Neural crest cell (in vitro differentiated cells): ENCODE measurements at regions not wholly inside any gene's neighbourhood (a gene's known extent, or its start where the extent isn't known, plus 50 kb on each side); places are given as distances from the start of the nearest gene placed in this dataset.
"Not testable (repeated sequence)": the region's sequence is repeated elsewhere in the genome, so short reads cannot be mapped to it uniquely, and the experiment has no call there.

Experiments used
- DNase-seq: peaks from one replicate; pipeline ENCODE4 v3.0.0; 2021; ENCODE audit warnings: low read depth, mixed read lengths, low spot score
- H3K27ac Mint-ChIP-seq: one replicate; pipeline ENCODE4 v1.8.0; 2021; ENCODE audit warnings: mild to moderate bottlenecking, mixed read lengths; ENCODE audit not compliant: unreplicated experiment
- H3K27me3 Mint-ChIP-seq: 2 replicates; pipeline ENCODE4 v1.8.0; 2021; ENCODE audit warnings: low read depth, mild to moderate bottlenecking, mixed read lengths
- H3K36me3 Mint-ChIP-seq: 2 replicates; pipeline ENCODE4 v1.8.0; 2021; ENCODE audit warnings: low read depth, mild to moderate bottlenecking, mixed read lengths
- H3K4me1 Mint-ChIP-seq: 2 replicates; pipeline ENCODE4 v1.8.0; 2021; ENCODE audit warnings: mixed read lengths
- H3K4me3 Mint-ChIP-seq: one replicate; pipeline ENCODE4 v1.8.0; 2021; ENCODE audit warnings: mild to moderate bottlenecking, mixed read lengths
- H3K9me3 Mint-ChIP-seq: 2 replicates; pipeline ENCODE4 v1.8.0; 2021; ENCODE audit warnings: mixed read lengths
- TF ChIP-seq, protein P1 (sequence below): fragments of 200-600 bp; sonication (generic); conservative IDR thresholded peaks from 2 replicates; pipeline ENCODE4 v1.5.0; 2021; ENCODE audit warnings: antibody characterized with exemption, mild to moderate bottlenecking

DNA sequence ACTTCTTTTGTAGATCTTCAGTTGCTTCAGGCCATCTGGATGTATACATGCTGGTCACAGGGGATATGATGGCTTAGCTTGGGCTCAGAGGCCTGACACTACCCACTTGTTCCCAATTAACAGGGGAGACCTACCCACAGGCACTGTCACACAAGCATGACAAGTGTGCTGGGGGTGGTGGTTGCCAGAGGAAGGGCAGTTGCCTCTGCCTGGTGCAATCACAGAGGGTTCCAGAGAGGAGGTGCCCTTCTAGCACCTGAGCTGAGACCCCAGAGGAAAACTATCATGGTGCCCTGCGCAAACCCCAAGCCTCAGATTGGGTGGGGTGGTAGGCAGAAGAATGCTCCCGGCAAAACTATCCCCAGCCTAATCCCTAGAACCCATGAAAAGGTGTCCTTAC, 65.6 kb upstream of the NANOS1 start:
- no peak for DNase-seq
- Mint-ChIP-seq H3K36me3 (no peaks in the 10 kb centered on the region), H3K27me3 (no peaks in the 10 kb centered on the region), H3K4me1 (peaks cover 18% of the 10 kb centered on the region), H3K27ac (peak overlapping the region; percentile 45), H3K4me3 (no peak overlapping the region), H3K9me3 (no peaks in the 10 kb centered on the region)
- TF ChIP-seq, protein P1, sequence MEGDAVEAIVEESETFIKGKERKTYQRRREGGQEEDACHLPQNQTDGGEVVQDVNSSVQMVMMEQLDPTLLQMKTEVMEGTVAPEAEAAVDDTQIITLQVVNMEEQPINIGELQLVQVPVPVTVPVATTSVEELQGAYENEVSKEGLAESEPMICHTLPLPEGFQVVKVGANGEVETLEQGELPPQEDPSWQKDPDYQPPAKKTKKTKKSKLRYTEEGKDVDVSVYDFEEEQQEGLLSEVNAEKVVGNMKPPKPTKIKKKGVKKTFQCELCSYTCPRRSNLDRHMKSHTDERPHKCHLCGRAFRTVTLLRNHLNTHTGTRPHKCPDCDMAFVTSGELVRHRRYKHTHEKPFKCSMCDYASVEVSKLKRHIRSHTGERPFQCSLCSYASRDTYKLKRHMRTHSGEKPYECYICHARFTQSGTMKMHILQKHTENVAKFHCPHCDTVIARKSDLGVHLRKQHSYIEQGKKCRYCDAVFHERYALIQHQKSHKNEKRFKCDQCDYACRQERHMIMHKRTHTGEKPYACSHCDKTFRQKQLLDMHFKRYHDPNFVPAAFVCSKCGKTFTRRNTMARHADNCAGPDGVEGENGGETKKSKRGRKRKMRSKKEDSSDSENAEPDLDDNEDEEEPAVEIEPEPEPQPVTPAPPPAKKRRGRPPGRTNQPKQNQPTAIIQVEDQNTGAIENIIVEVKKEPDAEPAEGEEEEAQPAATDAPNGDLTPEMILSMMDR = no peak

- H3K27ac Mint-ChIP-seq, DNase-seq, H3K9me3 Mint-ChIP-seq, H3K27me3 Mint-ChIP-seq, H3K36me3 Mint-ChIP-seq, H3K4me3 Mint-ChIP-seq: not testable (repeated sequence)
- H3K4me1 Mint-ChIP-seq = peaks cover 12% of the 10 kb centered on the region
Observed at GRCh38 chr10:118964476-118964875, 65.0 kb upstream of the NANOS1 start.

DNA sequence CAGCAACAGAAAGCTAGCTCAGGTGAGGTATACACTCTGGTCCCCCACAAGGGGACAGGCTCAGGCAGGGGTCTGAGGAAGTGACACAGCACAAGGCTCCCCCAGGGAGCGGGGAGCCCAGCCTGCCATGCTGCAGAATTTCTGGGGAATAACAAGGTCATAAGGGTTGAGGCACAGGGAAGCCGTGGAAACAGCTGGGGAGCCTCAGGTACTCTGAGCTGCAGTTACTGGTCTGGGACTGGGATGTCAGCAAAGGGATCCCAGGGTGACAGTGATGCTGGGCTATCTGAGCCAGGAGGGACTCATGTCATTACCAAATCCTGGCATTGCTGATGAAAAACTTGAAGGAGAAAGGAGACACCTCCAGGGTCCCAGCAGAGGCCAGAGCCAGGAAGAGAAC, 64.4 kb upstream of the NANOS1 start:
- Mint-ChIP-seq H3K36me3 (no peaks in the 10 kb centered on the region), H3K27ac (no peak overlapping the region), H3K4me3 (no peak overlapping the region), H3K4me1 (peaks cover 11% of the 10 kb centered on the region), H3K9me3 (no peaks in the 10 kb centered on the region), H3K27me3 (no peaks in the 10 kb centered on the region)
- TF ChIP-seq, protein P1 = no peak
- DNase-seq = no peak

- no peaks in the 10 kb centered on the region for H3K9me3 Mint-ChIP-seq
- H3K4me3 Mint-ChIP-seq = no peak overlapping the region
- no peak overlapping the region for H3K27ac Mint-ChIP-seq
- no peaks in the 10 kb centered on the region for H3K36me3 Mint-ChIP-seq
- H3K27me3 Mint-ChIP-seq = no peaks in the 10 kb centered on the region
- peaks cover 11% of the 10 kb centered on the region for H3K4me1 Mint-ChIP-seq
- TF ChIP-seq, protein P1 = no peak
- DNase-seq = no peak
Observed at GRCh38 chr10:118965645-118966044, 63.9 kb upstream of the NANOS1 start.

DNA sequence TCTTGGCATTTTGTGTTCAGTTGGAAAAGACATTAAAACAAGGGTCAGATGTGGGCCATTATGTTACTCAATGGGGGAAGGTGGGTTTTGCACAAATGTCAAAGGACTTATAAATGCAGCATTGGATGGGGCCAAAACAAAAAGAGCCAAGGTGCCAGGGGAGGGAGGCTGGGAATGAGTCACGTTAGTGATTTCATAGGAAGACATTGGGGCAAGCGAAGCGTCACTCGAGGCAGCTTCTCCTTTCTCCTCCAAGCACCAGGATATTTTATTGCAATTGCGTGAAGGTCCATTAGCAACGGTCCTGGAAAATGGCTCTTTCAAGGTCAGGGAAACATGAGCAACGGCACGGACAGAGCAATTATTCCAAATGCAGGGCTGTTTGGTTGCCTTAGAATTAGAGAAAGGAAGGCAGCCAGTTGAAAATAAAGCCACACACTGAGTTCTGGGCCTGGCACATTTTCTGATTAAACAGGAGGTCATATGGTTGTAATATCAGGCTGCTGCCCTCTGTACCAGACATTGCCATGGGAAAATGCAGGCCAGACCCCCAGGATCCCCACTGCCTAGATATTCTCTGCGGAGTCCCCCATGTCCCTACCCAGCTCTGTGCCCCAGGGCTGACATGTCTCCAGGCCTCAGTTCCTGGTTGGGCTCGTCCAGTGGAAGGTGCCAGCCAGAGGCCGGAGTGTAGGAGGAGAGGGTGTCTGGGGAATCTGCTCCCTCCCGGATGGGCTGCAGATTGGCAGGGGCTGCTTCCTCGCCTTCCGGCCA, 63.3 kb upstream of the NANOS1 start:
- Mint-ChIP-seq H3K27me3 (no peaks in the 10 kb centered on the region), H3K27ac (no peak overlapping the region), H3K4me1 (peaks cover 11% of the 10 kb centered on the region), H3K4me3 (no peak overlapping the region), H3K36me3 (no peaks in the 10 kb centered on the region), H3K9me3 (no peaks in the 10 kb centered on the region)
- no peak for DNase-seq
- TF ChIP-seq, protein P1 = no peak

DNA sequence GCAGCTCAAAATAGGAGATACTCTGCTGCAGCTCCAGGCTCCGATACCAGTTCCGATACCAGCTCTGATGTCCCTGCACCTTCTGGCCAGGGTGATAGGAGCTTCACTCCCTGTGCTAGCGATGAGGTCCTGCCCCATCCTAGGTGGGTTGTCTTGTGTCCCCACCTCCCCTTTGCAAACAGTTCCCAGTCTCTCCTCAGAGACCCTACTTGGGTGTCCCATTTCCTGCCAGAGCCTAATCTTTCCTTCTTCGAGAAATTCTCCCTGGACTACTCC, 62.7 kb upstream of the NANOS1 start:
- DNase-seq = no peak
- Mint-ChIP-seq H3K36me3 (no peaks in the 10 kb centered on the region), H3K27ac (peak overlapping the region; percentile 27), H3K9me3 (no peaks in the 10 kb centered on the region), H3K4me1 (peaks cover 11% of the 10 kb centered on the region), H3K27me3 (no peaks in the 10 kb centered on the region), H3K4me3 (no peak overlapping the region)
- TF ChIP-seq, protein P1 = no peak
